ENCODE measurements at regions not wholly inside any gene's neighbourhood (a gene's known extent, or its start where the extent isn't known, plus 50 kb on each side); places are given as distances from the start of the nearest gene placed in this dataset.
"Not testable (repeated sequence)": the region's sequence is repeated elsewhere in the genome, so short reads cannot be mapped to it uniquely, and the experiment has no call there.

GRCh38 chr9:124146031-124146561, 111.7 kb upstream of the NEK6 start:
- H3K36me3 ChIP-seq (ENCODE audit: control insufficient read depth, insufficient read depth, low read length) = no peaks in the 10 kb centered on the region
- H3K4me3 ChIP-seq (ENCODE audit: low read depth, low read length) = no peak overlapping the region
- H3K27me3 ChIP-seq (ENCODE audit: control insufficient read depth, insufficient read depth, low read length) = no peaks in the 10 kb centered on the region
- DNase-seq (ENCODE audit: low read depth) = no peak
- TF ChIP-seq, protein P1, sequence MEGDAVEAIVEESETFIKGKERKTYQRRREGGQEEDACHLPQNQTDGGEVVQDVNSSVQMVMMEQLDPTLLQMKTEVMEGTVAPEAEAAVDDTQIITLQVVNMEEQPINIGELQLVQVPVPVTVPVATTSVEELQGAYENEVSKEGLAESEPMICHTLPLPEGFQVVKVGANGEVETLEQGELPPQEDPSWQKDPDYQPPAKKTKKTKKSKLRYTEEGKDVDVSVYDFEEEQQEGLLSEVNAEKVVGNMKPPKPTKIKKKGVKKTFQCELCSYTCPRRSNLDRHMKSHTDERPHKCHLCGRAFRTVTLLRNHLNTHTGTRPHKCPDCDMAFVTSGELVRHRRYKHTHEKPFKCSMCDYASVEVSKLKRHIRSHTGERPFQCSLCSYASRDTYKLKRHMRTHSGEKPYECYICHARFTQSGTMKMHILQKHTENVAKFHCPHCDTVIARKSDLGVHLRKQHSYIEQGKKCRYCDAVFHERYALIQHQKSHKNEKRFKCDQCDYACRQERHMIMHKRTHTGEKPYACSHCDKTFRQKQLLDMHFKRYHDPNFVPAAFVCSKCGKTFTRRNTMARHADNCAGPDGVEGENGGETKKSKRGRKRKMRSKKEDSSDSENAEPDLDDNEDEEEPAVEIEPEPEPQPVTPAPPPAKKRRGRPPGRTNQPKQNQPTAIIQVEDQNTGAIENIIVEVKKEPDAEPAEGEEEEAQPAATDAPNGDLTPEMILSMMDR (IDR thresholded peaks at IDR 0.05; ENCODE audit: insufficient read depth, low read length, poor library complexity, severe bottlenecking) = no peak

DNA sequence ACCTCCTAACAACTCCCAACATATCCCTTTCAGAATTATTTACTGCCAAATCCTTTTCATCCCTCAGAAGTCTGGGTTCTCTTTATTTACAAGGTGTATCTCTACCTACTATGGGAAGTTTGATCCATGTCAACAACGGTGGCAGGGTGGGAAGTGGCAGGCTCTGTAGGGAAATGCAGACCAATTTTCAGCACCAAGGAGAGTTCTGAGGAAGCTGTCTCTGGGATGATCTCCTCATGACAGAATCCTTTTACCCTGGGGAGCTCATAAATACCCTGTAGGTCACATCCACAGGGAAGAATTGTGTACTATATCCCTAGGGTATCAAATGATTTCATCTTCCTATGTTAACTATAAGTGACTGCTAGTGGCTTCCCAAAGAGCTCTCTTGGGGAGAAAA, 107.8 kb upstream of the NEK6 start:
- no peak for DNase-seq (ENCODE audit: low read depth)
- Histone ChIP-seq H3K36me3 (ENCODE audit: control insufficient read depth, insufficient read depth, low read length) (no peaks in the 10 kb centered on the region), H3K27me3 (ENCODE audit: control insufficient read depth, insufficient read depth, low read length) (peaks cover 3% of the 10 kb centered on the region), H3K4me3 (ENCODE audit: low read depth, low read length) (no peak overlapping the region)
- TF ChIP-seq, protein P1 (IDR thresholded peaks at IDR 0.05; ENCODE audit: insufficient read depth, low read length, poor library complexity, severe bottlenecking) = no peak

DNA sequence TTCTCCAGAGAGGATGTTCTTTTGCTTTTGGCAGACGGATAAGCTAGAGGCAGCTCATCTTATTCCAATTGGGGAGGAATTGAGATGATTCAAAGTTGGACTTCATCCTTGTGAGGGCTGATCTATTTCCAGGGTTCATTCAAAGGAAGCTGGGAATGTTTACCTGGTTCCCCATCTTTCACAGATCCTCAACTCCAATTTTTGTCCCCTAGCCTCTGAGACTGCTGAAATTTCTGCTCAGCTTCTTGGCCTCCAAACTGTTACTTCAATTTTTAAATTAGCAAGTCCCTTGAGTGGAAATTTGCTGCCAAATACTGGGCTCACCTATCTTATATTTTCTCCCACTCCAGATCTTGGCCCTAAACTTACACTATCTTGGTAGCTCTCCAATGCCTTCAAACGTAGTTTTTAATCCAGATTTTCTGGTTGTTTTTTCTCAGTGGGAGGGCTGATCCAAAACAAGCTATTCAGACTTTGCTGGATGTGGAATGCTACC, 93.9 kb upstream of the NEK6 start:
- no peak for DNase-seq (ENCODE audit: low read depth)

GRCh38 chr9:124164811-124165210, 92.9 kb upstream of the NEK6 start:
- TF ChIP-seq, protein P1 (IDR thresholded peaks at IDR 0.05; ENCODE audit: insufficient read depth, low read length, poor library complexity, severe bottlenecking) = no peak
- no peak for DNase-seq (ENCODE audit: low read depth)
- H3K27me3 ChIP-seq (ENCODE audit: control insufficient read depth, insufficient read depth, low read length) = no peaks in the 10 kb centered on the region
- H3K4me3 ChIP-seq (ENCODE audit: low read depth, low read length) = no peak overlapping the region
- no peaks in the 10 kb centered on the region for H3K36me3 ChIP-seq (ENCODE audit: control insufficient read depth, insufficient read depth, low read length)

More for the DNA sequence above, 93.9 kb upstream of the NEK6 start:
- H3K36me3 ChIP-seq (ENCODE audit: control insufficient read depth, insufficient read depth, low read length) = no peaks in the 10 kb centered on the region
- no peaks in the 10 kb centered on the region for H3K27me3 ChIP-seq (ENCODE audit: control insufficient read depth, insufficient read depth, low read length)
- TF ChIP-seq, protein P1 (IDR thresholded peaks at IDR 0.05; ENCODE audit: insufficient read depth, low read length, poor library complexity, severe bottlenecking) = no peak
- no peak overlapping the region for H3K4me3 ChIP-seq (ENCODE audit: low read depth, low read length)

DNA sequence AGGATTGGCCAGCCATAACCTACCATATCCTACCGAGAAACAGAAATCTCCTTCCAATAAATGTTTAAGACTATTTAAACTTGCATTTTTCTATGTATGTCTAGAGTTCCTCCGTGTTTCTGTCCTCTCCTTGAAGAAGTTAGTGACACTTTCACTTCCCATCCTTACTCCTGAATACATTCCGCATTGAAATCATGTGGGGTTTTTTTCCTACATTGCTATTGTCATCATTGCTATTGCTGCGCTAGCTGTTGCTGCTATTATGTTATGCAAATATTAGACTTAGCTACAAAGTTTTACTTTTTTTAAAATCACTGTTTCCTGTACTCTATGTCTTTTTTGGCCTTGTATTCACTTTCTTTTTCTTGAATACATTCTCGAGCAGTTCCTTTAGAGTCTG, 83.3 kb upstream of the NEK6 start:
- TF ChIP-seq, protein P1 (IDR thresholded peaks at IDR 0.05; ENCODE audit: insufficient read depth, low read length, poor library complexity, severe bottlenecking) = no peak
- no peak for DNase-seq (ENCODE audit: low read depth)
- Histone ChIP-seq H3K4me3 (ENCODE audit: low read depth, low read length) (no peak overlapping the region), H3K36me3 (ENCODE audit: control insufficient read depth, insufficient read depth, low read length) (no peaks in the 10 kb centered on the region), H3K27me3 (ENCODE audit: control insufficient read depth, insufficient read depth, low read length) (peaks cover 12% of the 10 kb centered on the region)

GRCh38 chr9:124177522-124177921, 80.2 kb upstream of the NEK6 start:
- not testable (repeated sequence) for H3K36me3 ChIP-seq (ENCODE audit: control insufficient read depth, insufficient read depth, low read length); DNase-seq (ENCODE audit: low read depth)
- peaks cover 13% of the 10 kb centered on the region for H3K27me3 ChIP-seq (ENCODE audit: control insufficient read depth, insufficient read depth, low read length)

More at GRCh38 chr9:124177522-124177921, 80.2 kb upstream of the NEK6 start:
- not testable (repeated sequence) for H3K4me3 ChIP-seq (ENCODE audit: low read depth, low read length)

Measured in kidney epithelial cell (primary cell).